DMS114 treated with DMSO at 0.1 percent for 48 hours (cell line): ENCODE measurements at regions not wholly inside any gene's neighbourhood (a gene's known extent, or its start where the extent isn't known, plus 50 kb on each side); places are given as distances from the start of the nearest gene placed in this dataset.

Experiments
- DNase-seq: peaks from one replicate; lab custom pipeline; 2025; ENCODE audit not compliant: unreplicated experiment; lab: John Stamatoyannopoulos, UW

GRCh38 chr18:38077229-38077628, 511.6 kb upstream of the CELF4 start:
- no peak for DNase-seq

- no peak for DNase-seq
Observed at GRCh38 chr18:38076346-38077070, 510.9 kb upstream of the CELF4 start.

GRCh38 chr18:38074298-38074876, 508.8 kb upstream of the CELF4 start:
- no peak for DNase-seq

- no peak for DNase-seq
Observed at GRCh38 chr18:38067821-38068220, 502.2 kb upstream of the CELF4 start.

GRCh38 chr18:38067086-38067485, 501.5 kb upstream of the CELF4 start:
- no peak for DNase-seq

- DNase-seq, result no peak
Observed at GRCh38 chr18:38052879-38053590, 487.4 kb upstream of the CELF4 start.

- no peak for DNase-seq
Observed at GRCh38 chr18:38047820-38048219, 482.2 kb upstream of the CELF4 start.

- DNase-seq, result no peak
Observed at GRCh38 chr18:38046651-38047050, 481.1 kb upstream of the CELF4 start.

GRCh38 chr18:38045845-38046244, 480.2 kb upstream of the CELF4 start:
- no peak for DNase-seq

- DNase-seq, result no peak
Observed at GRCh38 chr18:38042211-38042890, 476.8 kb upstream of the CELF4 start.

GRCh38 chr18:38038242-38038641, 472.6 kb upstream of the CELF4 start:
- no peak for DNase-seq

- DNase-seq, result no peak
Observed at GRCh38 chr18:38035193-38035592, 469.6 kb upstream of the CELF4 start.

GRCh38 chr18:38033282-38033681, 467.7 kb upstream of the CELF4 start:
- DNase-seq, result no peak

- no peak for DNase-seq
Observed at GRCh38 chr18:38032516-38032915, 466.9 kb upstream of the CELF4 start.

GRCh38 chr18:38028946-38029345, 463.3 kb upstream of the CELF4 start:
- DNase-seq, result no peak

- DNase-seq, result no peak
Observed at GRCh38 chr18:38025433-38026038, 459.9 kb upstream of the CELF4 start.

- DNase-seq, result no peak
Observed at GRCh38 chr18:38023871-38024270, 458.3 kb upstream of the CELF4 start.

- DNase-seq, result no peak
Observed at GRCh38 chr18:38022234-38022633, 456.6 kb upstream of the CELF4 start.

GRCh38 chr18:38019292-38019691, 453.7 kb upstream of the CELF4 start:
- no peak for DNase-seq

- DNase-seq, result no peak
Observed at GRCh38 chr18:38010971-38011857, 445.6 kb upstream of the CELF4 start.
